ENCODE measurements at regions not wholly inside any gene's neighbourhood (a gene's known extent, or its start where the extent isn't known, plus 50 kb on each side); places are given as distances from the start of the nearest gene placed in this dataset.

DNA sequence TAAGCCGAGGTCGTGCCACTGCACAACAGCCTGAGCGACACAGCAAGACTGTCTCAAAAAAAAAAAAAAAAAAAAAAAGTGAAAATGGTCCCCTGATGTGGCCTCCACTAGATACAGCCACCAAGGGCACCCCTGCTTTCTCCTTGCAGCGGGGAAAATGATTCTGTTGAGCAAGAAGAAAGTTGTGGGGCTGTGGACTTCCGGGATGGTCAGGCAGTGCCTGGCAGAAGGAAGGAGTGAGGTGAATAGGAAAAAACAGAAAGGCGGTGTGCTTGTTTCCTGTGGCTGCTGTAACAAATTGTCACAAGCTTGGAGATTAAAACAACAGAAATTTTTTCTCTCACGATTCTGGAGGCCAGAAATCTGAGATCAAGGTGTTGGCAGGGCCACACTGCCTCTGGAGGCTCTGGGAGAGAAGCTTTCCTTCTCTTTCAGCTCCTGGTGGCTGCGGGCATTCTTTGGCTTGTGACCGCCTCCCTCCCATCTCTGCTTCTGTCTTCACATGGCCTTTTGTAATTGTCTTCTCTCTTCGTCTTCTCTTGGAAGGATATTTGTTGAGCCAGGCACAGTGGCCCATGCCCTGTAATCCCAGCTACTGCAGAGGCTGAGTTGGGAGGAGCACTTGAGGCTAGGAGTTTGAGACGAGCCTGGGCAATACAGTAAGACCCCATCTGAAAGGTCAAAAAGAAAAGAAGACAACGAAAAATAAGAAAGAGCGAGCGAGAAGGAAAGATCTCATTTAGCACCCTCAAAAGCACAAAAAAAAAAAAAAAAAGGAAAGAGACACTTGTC, 116.6 kb upstream of the MED13L start:
- ATAC-seq (no peak), DNase-seq (ENCODE audit: low spot score) (no peak)
- Mint-ChIP-seq H3K27ac (no peak overlapping the region), H3K9me3 (no peaks in the 10 kb centered on the region), H3K4me1 (ENCODE audit: low read depth in 2 of 2) (peaks cover 0 to 5% of the 10 kb centered on the region in 2 donors), H3K36me3 (peaks cover 11% of the 10 kb centered on the region), H3K27me3 (peaks cover 12 to 20% of the 10 kb centered on the region in 2 donors), H3K4me3 (no peak overlapping the region)

DNA sequence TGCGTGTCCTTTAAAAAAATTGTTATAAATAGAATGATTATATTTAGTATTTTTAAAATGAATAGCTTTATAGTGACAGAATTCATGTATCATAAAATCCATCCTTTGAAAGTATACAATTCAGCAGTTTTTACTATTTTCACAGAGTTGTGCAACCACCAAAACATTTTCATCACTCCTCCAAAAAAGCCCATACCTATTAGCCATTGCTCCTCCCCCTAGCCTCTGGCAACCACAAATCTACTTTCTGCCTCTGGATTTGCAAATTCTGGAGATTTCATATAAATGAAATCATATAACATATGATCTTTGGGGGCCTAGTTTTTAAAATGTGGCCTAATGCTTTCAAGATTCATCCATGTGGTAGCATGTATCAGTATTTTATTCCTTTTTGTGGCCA, 117.9 kb upstream of the MED13L start:
- no peak for DNase-seq (ENCODE audit: low spot score)

DNA sequence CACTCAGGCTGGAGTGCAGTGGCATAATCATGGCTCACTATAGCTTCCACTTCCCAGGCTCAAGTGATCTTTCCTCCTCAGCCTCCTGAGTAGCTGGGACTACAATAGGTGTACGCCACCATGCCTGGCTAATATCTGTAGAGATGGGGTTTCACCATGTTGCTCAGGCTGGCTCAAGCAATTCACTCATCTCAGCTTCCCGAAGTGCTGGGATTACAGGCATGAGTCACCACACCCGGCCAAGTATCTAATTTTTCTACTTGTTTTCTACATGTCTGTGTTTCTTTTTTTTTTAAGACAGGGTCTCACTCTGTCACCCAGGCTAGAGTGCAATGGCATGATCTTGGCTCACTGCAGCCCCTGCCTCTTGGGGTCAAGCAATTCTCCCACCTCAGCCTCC, 119.7 kb upstream of the MED13L start:
- Mint-ChIP-seq H3K27me3 (peaks cover 11 to 18% of the 10 kb centered on the region in 2 donors), H3K36me3 (peaks cover 11% of the 10 kb centered on the region), H3K9me3 (peaks cover 2% of the 10 kb centered on the region), H3K4me1 (ENCODE audit: low read depth in 2 of 2) (peaks cover 0 to 5% of the 10 kb centered on the region in 2 donors), H3K27ac (no peak overlapping the region), H3K4me3 (no peak overlapping the region)
- ATAC-seq (no peak), DNase-seq (ENCODE audit: low spot score) (no peak)

More for the DNA sequence above, 117.9 kb upstream of the MED13L start:
- Mint-ChIP-seq H3K9me3 (no peaks in the 10 kb centered on the region), H3K27me3 (peaks cover 9 to 18% of the 10 kb centered on the region in 2 donors), H3K4me1 (ENCODE audit: low read depth in 2 of 2) (peaks cover 0 to 5% of the 10 kb centered on the region in 2 donors), H3K4me3 (no peak overlapping the region), H3K36me3 (peaks cover 11% of the 10 kb centered on the region), H3K27ac (no peak overlapping the region)
- no peak for ATAC-seq

DNA sequence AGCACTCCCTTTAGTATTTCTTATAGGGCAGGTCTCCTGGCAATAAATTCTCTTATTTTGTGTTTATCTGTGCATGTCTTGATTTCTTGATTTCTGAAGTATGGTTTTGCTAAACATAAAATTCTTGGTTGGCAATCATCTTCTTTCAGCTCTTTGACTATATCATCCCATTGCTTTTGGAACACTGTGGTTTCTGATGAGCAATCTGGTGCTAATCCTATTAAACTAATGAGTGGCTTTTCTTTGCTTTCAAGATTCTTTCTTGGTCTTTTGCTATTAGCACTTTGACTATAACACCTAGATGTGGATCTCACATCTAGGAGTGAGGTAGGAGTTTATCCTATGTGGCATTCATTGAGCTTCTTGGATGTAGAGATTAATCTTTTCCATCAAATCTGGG, 120.7 kb upstream of the MED13L start:
- ATAC-seq (no peak), DNase-seq (ENCODE audit: low spot score) (no peak)
- H3K27me3 Mint-ChIP-seq, result peaks cover 10 to 18% of the 10 kb centered on the region in 2 donors
- H3K4me1 Mint-ChIP-seq (ENCODE audit: low read depth in 2 of 2), result peaks cover 0 to 4% of the 10 kb centered on the region in 2 donors
- H3K9me3 Mint-ChIP-seq, result peaks cover 2% of the 10 kb centered on the region
- H3K36me3 Mint-ChIP-seq, result peaks cover 11% of the 10 kb centered on the region
- no peak overlapping the region for H3K27ac Mint-ChIP-seq
- no peak overlapping the region for H3K4me3 Mint-ChIP-seq

DNA sequence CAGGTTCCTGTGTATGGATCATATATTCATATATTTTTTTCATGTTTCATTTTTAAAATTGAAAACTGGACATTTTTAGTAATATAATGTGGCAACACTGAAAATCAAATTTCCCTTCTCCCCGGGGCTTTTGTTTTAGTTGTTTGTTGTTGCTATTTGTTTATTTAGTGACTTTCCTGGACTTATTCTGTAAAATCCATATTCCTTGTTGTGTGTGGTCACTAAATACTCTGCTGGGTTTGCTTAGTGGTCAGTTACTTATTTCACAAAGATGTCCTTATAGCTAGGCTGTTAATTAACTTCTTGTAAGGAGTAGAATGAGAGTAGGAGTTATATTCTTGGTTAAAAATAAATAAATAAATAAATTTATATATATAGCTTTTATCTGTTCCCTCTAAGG, 121.6 kb upstream of the MED13L start:
- peaks cover 11% of the 10 kb centered on the region for H3K36me3 Mint-ChIP-seq
- peaks cover 0 to 3% of the 10 kb centered on the region in 2 donors for H3K4me1 Mint-ChIP-seq (ENCODE audit: low read depth in 2 of 2)
- H3K27ac Mint-ChIP-seq, result no peak overlapping the region
- ATAC-seq (no peak), DNase-seq (ENCODE audit: low spot score) (no peak)
- peaks cover 8 to 18% of the 10 kb centered on the region in 2 donors for H3K27me3 Mint-ChIP-seq
- no peak overlapping the region for H3K4me3 Mint-ChIP-seq
- peaks cover 2% of the 10 kb centered on the region for H3K9me3 Mint-ChIP-seq

DNA sequence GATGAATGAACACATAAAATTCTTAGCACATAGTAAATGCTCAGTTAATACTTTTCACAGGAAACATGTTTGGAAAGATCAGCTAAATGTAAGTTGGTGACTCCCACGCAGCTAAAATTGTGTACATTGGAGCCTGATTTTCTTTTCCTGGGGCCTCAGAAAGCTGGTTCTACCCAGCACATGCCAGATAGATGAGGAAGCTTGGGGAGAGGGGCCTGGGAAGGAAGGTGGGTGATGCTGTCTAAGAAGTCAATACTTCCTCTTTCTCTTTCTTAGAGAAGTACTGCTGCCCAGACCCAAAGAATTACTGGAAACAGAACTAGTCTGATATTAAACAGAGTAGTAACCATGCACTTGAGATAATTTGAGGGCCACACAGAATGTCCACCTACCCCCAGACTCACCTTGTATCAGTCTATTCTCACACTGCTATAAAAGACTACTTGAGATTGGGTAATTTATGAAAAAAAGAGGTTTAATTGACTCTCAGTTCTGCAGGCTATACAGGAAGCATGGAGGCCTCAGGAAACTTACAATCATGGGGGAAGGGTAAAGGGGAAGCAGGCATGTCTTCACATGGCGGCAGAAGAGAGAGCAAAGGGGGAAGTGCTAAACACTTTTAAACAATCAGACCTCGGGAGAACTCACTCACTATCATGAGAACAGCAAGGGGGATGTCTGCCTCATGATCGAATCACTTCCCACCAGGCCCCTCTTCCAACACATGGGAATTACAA, 123.3 kb upstream of the MED13L start:
- Mint-ChIP-seq H3K9me3 (peaks cover 2% of the 10 kb centered on the region), H3K27me3 (peaks cover 8 to 18% of the 10 kb centered on the region in 2 donors), H3K4me1 (ENCODE audit: low read depth in 2 of 2) (no peaks in the 10 kb centered on the region), H3K36me3 (peaks cover 11% of the 10 kb centered on the region), H3K4me3 (no peak overlapping the region), H3K27ac (no peak overlapping the region)
- no peak for ATAC-seq
- DNase-seq (ENCODE audit: low spot score), result no peak

DNA sequence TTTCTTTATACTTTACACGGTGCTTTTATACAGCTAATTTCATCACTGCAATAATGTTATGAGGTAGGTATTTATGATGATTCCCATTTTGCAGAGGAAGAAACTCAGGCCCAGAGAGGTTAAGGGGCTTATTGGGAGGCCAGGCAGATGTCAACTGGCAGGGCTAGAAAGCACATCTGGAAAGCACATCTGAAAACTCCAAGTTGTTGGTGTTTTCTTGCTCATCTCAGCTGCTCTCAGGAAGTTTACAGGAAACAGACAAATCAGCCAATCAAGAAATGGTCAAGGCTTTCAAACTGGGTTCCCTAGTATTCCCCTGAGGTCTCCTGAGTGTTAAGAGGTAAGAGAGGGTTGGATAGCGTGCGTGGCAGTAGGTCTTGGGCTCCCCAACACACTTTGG, 124.1 kb upstream of the MED13L start:
- Mint-ChIP-seq H3K4me1 (ENCODE audit: low read depth in 2 of 2) (no peaks in the 10 kb centered on the region), H3K27ac (no peak overlapping the region), H3K27me3 (peaks cover 8 to 18% of the 10 kb centered on the region in 2 donors), H3K36me3 (peaks cover 11% of the 10 kb centered on the region), H3K4me3 (no peak overlapping the region), H3K9me3 (peaks cover 2% of the 10 kb centered on the region)
- ATAC-seq (no peak), DNase-seq (ENCODE audit: low spot score) (no peak)

DNA sequence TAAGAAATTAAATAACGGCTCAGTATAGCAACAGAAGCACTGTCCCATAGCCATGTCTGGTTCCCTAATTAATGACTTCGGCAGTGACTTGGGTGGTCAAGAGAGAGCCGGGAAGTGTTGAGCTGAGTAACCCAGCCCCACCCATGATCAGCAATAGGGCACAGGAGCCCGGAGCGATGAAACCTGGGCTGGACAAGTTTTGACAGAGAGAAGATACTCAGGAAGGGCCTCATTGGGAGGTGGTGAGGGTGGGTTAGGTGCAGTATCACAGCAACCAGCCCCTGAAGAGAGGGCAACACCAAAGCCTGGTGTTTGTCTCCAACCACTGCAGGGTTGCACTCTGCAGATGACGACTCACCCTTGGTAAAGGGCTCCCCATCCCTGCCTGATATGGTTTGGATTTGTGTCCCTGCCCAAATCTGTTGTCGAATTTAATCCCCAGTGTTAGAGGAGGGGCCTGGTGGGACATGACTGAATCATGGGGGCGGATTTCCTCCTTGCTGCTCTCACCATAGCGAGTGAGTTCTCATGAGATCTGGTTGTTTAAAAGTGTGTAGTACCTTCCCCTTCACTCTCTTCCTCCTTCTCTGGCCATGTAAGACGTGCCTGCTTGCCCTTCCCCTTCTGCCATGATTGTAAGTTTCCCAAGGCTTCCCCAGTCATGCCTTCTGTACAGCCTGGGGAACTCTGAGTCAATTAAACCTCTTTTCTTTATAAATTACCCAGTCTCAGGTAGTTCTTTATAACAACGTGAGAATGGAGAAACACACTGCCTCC, 124.9 kb upstream of the MED13L start:
- peaks cover 8 to 18% of the 10 kb centered on the region in 2 donors for H3K27me3 Mint-ChIP-seq
- peaks cover 11% of the 10 kb centered on the region for H3K36me3 Mint-ChIP-seq
- no peak for ATAC-seq

DNA sequence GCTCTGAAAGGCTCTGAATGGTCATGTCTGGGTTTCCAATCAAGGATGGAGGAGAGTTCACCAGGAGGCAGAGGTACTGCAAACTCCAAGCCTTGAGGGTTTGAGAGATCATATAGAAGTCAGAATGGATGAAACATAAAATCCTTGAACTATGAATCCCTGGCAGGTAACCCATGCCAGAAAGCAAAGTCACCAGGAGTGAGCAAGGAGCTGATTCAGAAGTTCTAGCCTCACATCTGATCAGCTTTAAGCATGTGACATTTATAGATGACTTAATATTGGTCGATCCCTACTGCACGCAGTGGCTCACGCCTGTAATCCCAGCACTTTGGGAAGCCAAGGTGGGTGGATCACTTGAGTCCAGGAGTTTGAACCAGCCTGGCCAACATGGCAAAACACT, 126.1 kb upstream of the MED13L start:
- ATAC-seq (no peak), DNase-seq (ENCODE audit: low spot score) (no peak)
- H3K27ac Mint-ChIP-seq, result no peak overlapping the region
- peaks cover 3% of the 10 kb centered on the region for H3K36me3 Mint-ChIP-seq
- H3K9me3 Mint-ChIP-seq, result peaks cover 2% of the 10 kb centered on the region
- no peak overlapping the region for H3K4me3 Mint-ChIP-seq
- H3K27me3 Mint-ChIP-seq, result peaks cover 4 to 6% of the 10 kb centered on the region in 2 donors
- H3K4me1 Mint-ChIP-seq (ENCODE audit: low read depth in 2 of 2), result no peaks in the 10 kb centered on the region

More for the DNA sequence above, 124.9 kb upstream of the MED13L start:
- Mint-ChIP-seq H3K9me3 (peaks cover 2% of the 10 kb centered on the region), H3K27ac (no peak overlapping the region), H3K4me1 (ENCODE audit: low read depth in 2 of 2) (no peaks in the 10 kb centered on the region), H3K4me3 (no peak overlapping the region)
- no peak for DNase-seq (ENCODE audit: low spot score)

DNA sequence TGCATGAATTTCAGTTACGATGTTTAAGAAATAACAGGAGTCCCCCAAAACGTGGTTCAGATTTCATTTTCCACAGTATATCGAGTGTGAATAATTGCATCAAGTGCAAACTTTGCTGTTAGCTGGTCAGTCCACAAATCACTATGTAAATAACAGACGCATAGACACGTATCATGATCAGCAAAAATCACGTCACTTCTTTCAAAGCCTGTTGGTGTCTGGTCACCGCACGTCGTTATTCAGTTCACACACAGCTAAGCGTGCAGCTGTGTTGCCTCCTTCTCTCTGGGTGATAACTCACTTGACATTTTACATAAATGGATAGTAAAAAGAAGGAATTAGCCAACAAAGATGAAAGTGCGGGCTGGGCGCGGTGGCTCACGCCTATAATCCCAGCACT, 126.8 kb upstream of the MED13L start:
- peaks cover 2% of the 10 kb centered on the region for H3K9me3 Mint-ChIP-seq
- H3K4me1 Mint-ChIP-seq (ENCODE audit: low read depth in 2 of 2), result no peaks in the 10 kb centered on the region
- H3K4me3 Mint-ChIP-seq, result no peak overlapping the region
- H3K27me3 Mint-ChIP-seq, result peaks cover 0 to 2% of the 10 kb centered on the region in 2 donors
- no peaks in the 10 kb centered on the region for H3K36me3 Mint-ChIP-seq
- H3K27ac Mint-ChIP-seq, result no peak overlapping the region
- no peak for DNase-seq (ENCODE audit: low spot score)
- no peak for ATAC-seq

DNA sequence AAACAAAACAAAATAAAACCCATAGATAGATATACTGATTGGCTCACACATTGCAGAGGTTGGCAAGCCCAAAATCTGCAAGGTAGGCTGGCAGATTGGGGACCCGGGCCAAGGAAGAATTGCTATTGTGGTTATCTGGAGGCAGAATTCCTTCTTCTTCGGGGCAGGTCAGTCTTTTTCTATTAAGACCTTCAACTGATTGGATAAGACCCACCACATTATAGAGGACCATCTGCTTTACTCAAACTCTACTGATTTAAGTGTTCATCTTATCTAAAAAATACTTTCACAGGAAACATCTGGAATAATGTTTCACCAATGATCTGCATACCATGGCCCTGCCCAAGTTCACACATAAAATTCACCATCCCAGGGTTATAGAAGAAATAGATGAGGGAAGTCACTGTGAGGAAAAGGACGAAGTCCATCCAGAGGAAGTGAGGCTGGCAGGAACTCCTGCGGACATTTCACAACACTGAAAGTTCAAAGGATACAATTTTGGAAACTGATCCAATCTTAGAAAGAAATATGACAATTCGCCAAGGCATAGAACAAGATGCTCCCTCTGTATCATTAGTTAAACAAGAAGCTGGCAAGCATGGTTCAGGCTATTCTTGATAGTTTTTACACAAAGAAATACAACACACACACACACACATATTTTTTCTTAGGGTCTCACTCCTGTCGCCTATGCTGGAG, 127.6 kb upstream of the MED13L start:
- H3K27me3 Mint-ChIP-seq, result peaks cover 0 to 2% of the 10 kb centered on the region in 2 donors
- H3K27ac Mint-ChIP-seq, result no peak overlapping the region
- H3K9me3 Mint-ChIP-seq, result peaks cover 2% of the 10 kb centered on the region
- no peak for ATAC-seq
- H3K36me3 Mint-ChIP-seq, result no peaks in the 10 kb centered on the region
- no peaks in the 10 kb centered on the region for H3K4me1 Mint-ChIP-seq (ENCODE audit: low read depth in 2 of 2)
- H3K4me3 Mint-ChIP-seq, result no peak overlapping the region
- DNase-seq (ENCODE audit: low spot score), result no peak

DNA sequence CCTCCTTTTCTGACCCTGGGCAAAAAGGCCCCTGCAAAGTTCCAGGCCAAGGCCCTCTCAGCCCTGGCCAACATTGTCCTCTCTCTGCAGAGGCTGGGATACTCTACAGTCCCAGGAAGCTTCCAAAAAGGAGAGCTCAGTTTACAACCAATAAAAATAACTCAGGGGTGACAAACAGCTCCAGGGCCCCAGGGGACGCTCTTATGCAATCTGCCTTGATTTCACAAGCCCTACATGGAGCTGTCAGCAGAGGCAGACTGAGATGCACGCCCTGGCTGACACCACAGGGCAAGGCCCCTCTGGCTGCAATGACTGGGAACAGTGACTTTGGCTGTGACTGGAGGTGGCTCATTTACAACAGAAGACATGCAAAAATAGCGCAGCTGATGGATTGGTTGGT, 129.0 kb upstream of the MED13L start:
- H3K36me3 Mint-ChIP-seq, result no peaks in the 10 kb centered on the region
- no peak overlapping the region for H3K4me3 Mint-ChIP-seq
- H3K27ac Mint-ChIP-seq, result no peak overlapping the region
- H3K9me3 Mint-ChIP-seq, result no peaks in the 10 kb centered on the region
- peaks cover 0 to 7% of the 10 kb centered on the region in 2 donors for H3K4me1 Mint-ChIP-seq (ENCODE audit: low read depth in 2 of 2)
- ATAC-seq (peak in 1 of 2 donors; percentile 61), DNase-seq (ENCODE audit: low spot score) (no peak)
- H3K27me3 Mint-ChIP-seq, result no peaks in the 10 kb centered on the region

DNA sequence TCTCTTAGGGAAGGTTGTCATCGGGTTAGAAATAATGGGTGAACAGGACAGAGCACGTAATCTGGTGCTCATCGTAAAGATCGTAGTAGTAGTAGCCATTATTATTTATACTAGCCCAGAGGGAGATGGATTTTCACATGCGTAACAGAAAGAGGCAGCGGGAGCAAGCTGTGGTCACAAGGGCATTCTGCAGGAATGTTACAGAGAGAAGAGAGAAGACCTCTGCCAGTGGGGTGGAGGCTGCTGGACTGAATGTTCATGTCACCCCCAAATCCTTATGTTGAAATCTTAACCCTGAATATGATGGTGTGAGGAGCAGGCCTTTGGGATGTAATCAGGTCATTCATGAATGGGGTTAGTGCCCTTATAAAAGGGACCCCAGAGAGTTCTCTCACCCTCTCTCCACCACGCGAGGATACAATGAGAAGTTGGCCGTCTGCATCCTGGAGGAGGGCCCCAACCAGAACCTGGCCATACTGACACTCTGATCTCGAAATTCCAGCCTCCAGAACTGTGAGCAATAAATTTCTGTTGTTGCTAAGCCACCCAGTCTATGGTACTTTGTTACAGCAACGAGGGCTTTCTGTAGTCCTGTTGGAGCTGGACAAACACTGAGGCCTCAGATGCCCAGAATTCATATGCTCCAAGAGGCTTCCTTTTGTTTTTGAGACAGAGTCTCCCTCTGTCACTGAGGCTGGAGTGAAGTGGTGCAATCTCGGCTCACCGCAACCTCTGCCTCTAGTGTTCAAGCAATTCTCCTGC, 131.2 kb upstream of the MED13L start:
- Mint-ChIP-seq H3K36me3 (no peaks in the 10 kb centered on the region), H3K9me3 (no peaks in the 10 kb centered on the region), H3K4me3 (no peak overlapping the region), H3K4me1 (ENCODE audit: low read depth in 2 of 2) (peaks cover 0 to 7% of the 10 kb centered on the region in 2 donors), H3K27me3 (no peaks in the 10 kb centered on the region), H3K27ac (no peak overlapping the region)
- ATAC-seq (no peak), DNase-seq (ENCODE audit: low spot score) (no peak)
